Heart left ventricle (tissue), 16 donors: ENCODE measurements at regions not wholly inside any gene's neighbourhood (a gene's known extent, or its start where the extent isn't known, plus 50 kb on each side); places are given as distances from the start of the nearest gene placed in this dataset.

Experiments used
- ATAC-seq, 4 donors: fragments of 200-7000 bp; cut with Tn5 transposase; one replicate each; pipeline ENCODE4 v1.9.1; 2020 to 2022; ENCODE audit warnings: moderate library complexity in 4 of 4, mild to moderate bottlenecking in 3 of 4, moderate number of reproducible peaks in 1 of 4
- DNase-seq, 5 donors: peaks; one replicate each; pipeline ENCODE4 v3.0.0-alpha.2; 2020
- H3K27ac ChIP-seq, 12 donors: fragments of 200-600 bp; sonication (generic) in 4 of 12; one replicate each; pipeline versions ENCODE4 v1.5.0 to v1.8.0; 2016 to 2022; ENCODE audit warnings: mild to moderate bottlenecking in 2 of 12
- H3K27me3 ChIP-seq, 9 donors: fragments of 200-600 bp; sonication (generic) in 2 of 9; one replicate each; pipeline versions ENCODE4 v1.5.1 to v1.8.0; 2016 to 2022; ENCODE audit warnings: mild to moderate bottlenecking in 3 of 9
- H3K36me3 ChIP-seq, 9 donors: fragments of 200-600 bp; sonication (generic) in 2 of 9; one replicate each; pipeline versions ENCODE4 v1.5.0 to v1.8.0; 2018 to 2022; ENCODE audit warnings: mild to moderate bottlenecking in 2 of 9
- H3K4me1 ChIP-seq, 12 donors: fragments of 200-600 bp; sonication (generic) in 4 of 12; one replicate each; pipeline versions ENCODE4 v1.5.0 to v1.8.0; 2016 to 2022; ENCODE audit warnings: mild to moderate bottlenecking in 3 of 12
- H3K4me3 ChIP-seq, 12 donors: fragments of 200-600 bp; sonication (generic) in 4 of 12; one replicate each; pipeline versions ENCODE4 v1.5.0 to v1.8.0; 2017 to 2022; ENCODE audit warnings: mild to moderate bottlenecking in 9 of 12, moderate library complexity in 4 of 12
- H3K9me3 ChIP-seq, 12 donors: fragments of 200-600 bp; sonication (generic) in 4 of 12; one replicate each; pipeline versions ENCODE4 v1.5.0 to v1.8.0; 2016 to 2022; ENCODE audit warnings: mild to moderate bottlenecking in 1 of 12
- POLR2A ChIP-seq, 2 donors: fragments of 450-650 bp; IDR thresholded peaks; one replicate each; pipeline ENCODE4 v1.6.1; 2017; ENCODE audit warnings: antibody characterized with exemption in 2 of 2, mild to moderate bottlenecking in 2 of 2, moderate library complexity in 2 of 2
- WGBS, 4 donors: extraction: QIAGEN DNeasy Blood & Tissue Kit in 2 of 4; methylation state at CpG; one replicate each; pipeline versions ENCODE4 v1.1.5 to v1.1.7; 2013 to 2018; 5-methylcytosine and 5-hydroxymethylcytosine counted together
- intact Hi-C, 10 donors: fragments of 100-400 bp; cut with DNase I; formaldehyde crosslinking; loops; one replicate each; pipeline versions ENCODE4 v1.11.1 to v1.14.2; 2022
- TF ChIP-seq, protein P1 (sequence below), 12 donors: fragments of 200-600 bp; sonication (generic) in 4 of 12; IDR thresholded peaks; one replicate each; pipeline versions ENCODE4 v1.5.0 to v1.8.0; 2018 to 2022; ENCODE audit warnings: antibody characterized with exemption in 12 of 12, mild to moderate bottlenecking in 5 of 12
- donor health status: ischemic (EF 13 %, LVEDD 7.1; RV severe dilation, severe dysfunction).
- donor health status: healthy with polysubstance abuse.
- donor health status: DM: no; HTN: yes; CAD: no.
- donor health status: DM: no; HTN: no; CAD: no.
- donor health status: ischemic (EF 25% LVEDD 6.9; RV normal size, moderate dysfunction).
- donor health status: ischemic (EF 25% LVEDD 5.7; RV mildly dilated, moderate dysfunction).
- donor health status: healthy.
- donor health status: DM: yes; HTN: yes; CAD: no.
- donor health status: ischemic (EF 35%, LVEDD 5.7; RV mildly dilated, moderate dysfunction).
- donor health status: nonischemic (EF 11% LVEDD 7.7; RV severe dilation, severe dysfunction).
- donor health status: DM: yes; HTN: yes; CAD: no.
- donor health status: PGD.
- donor health status: ischemic (EF 29% LVEDD 5.4; RV normal size, mild dysfunction).
- donor health status: nonischemic (EF 23%, LVEDD 6.1; RV moderate dilation, normal function).

DNA sequence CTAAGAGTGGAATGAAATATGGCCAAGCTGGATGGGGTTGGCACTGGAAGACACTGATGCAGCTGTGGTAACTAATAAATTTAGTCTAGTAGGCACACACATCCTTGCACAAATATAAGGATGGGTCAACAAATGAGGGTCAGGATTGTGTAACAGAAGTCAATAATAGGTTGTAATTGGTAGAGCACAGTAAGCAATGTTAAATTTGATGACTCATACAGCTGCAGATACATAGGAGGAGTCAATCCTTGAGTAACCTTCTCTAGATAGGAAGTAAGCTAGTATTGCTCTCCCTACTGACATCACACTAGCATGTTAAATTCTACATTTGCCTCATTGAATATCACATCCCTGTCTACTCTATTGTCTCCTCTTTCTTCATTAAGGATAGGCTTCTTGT is 332.1 kb downstream of the PTPRC start:
- H3K4me1 ChIP-seq = no peaks in the 10 kb centered on the region
- no peak for DNase-seq
- TF ChIP-seq, protein P1, sequence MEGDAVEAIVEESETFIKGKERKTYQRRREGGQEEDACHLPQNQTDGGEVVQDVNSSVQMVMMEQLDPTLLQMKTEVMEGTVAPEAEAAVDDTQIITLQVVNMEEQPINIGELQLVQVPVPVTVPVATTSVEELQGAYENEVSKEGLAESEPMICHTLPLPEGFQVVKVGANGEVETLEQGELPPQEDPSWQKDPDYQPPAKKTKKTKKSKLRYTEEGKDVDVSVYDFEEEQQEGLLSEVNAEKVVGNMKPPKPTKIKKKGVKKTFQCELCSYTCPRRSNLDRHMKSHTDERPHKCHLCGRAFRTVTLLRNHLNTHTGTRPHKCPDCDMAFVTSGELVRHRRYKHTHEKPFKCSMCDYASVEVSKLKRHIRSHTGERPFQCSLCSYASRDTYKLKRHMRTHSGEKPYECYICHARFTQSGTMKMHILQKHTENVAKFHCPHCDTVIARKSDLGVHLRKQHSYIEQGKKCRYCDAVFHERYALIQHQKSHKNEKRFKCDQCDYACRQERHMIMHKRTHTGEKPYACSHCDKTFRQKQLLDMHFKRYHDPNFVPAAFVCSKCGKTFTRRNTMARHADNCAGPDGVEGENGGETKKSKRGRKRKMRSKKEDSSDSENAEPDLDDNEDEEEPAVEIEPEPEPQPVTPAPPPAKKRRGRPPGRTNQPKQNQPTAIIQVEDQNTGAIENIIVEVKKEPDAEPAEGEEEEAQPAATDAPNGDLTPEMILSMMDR (IDR thresholded peaks at IDR 0.05) = no peak
- no peak for TF ChIP-seq POLR2A (IDR thresholded peaks at IDR 0.05)
- no peaks in the 10 kb centered on the region for H3K27me3 ChIP-seq
- H3K36me3 ChIP-seq = no peaks in the 10 kb centered on the region
- no peaks in the 10 kb centered on the region for H3K9me3 ChIP-seq
- no peak overlapping the region for H3K27ac ChIP-seq
- intact Hi-C loops = no loop called here
- no peak for ATAC-seq
- H3K4me3 ChIP-seq = no peak overlapping the region

- intact Hi-C loops = no loop called here
- Histone ChIP-seq H3K27me3 (no peaks in the 10 kb centered on the region), H3K27ac (no peak overlapping the region), H3K4me1 (no peaks in the 10 kb centered on the region), H3K9me3 (no peaks in the 10 kb centered on the region), H3K4me3 (no peak overlapping the region), H3K36me3 (no peaks in the 10 kb centered on the region)
- DNase-seq (no peak), ATAC-seq (no peak)
- 97 to 100% (median 99%) methylated on average over 1 of the region's 1 CpG for WGBS, 4 donors
- TF ChIP-seq, protein P1 (IDR thresholded peaks at IDR 0.05) = no peak
- no peak for TF ChIP-seq POLR2A (IDR thresholded peaks at IDR 0.05)
Measured at GRCh38 chr1:198977909-198978308, 339.1 kb downstream of the PTPRC start.

- TF ChIP-seq POLR2A (IDR thresholded peaks at IDR 0.05) = no peak
- TF ChIP-seq, protein P1 (IDR thresholded peaks at IDR 0.05) = no peak
- no peak for ATAC-seq
- WGBS, 4 donors = 73 to 90% (median 77%) methylated on average over 1 of the region's 1 CpG
- no peak for DNase-seq
- H3K27ac ChIP-seq = no peak overlapping the region
- no peak overlapping the region for H3K4me3 ChIP-seq
- H3K36me3 ChIP-seq = no peaks in the 10 kb centered on the region
- intact Hi-C loops = no loop called here
- no peaks in the 10 kb centered on the region for H3K27me3 ChIP-seq
- H3K9me3 ChIP-seq = no peaks in the 10 kb centered on the region
- no peaks in the 10 kb centered on the region for H3K4me1 ChIP-seq
Measured at GRCh38 chr1:198978523-198978922, 339.7 kb downstream of the PTPRC start.

DNA sequence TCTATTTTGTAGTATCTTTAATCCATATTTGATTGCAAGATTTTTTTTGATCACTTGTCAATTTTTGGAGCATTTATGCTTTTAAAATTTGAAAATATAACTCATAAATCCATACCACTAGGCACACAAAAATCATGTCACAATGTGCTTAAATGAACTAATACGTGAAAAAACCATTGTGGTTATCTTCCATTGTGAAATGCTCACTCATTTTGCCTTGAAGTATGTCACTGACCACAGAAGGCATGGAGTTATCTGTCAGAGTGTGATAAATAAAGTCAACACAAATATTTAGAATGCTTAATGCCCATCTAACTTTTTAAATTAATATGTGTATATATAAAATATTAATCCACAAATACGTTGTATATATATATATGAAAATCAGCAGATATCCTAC is 347.2 kb downstream of the PTPRC start:
- 92 to 96% (median 94%) methylated on average over 2 of the region's 2 CpGs for WGBS, 4 donors
- no peaks in the 10 kb centered on the region for H3K27me3 ChIP-seq
- no peak for TF ChIP-seq POLR2A (IDR thresholded peaks at IDR 0.05)
- TF ChIP-seq, protein P1 (IDR thresholded peaks at IDR 0.05) = no peak
- intact Hi-C loops = no loop called here
- DNase-seq (no peak), ATAC-seq (no peak)
- H3K9me3 ChIP-seq = peaks cover 0 to 7% (median 0%) of the 10 kb centered on the region in 12 donors
- no peak overlapping the region for H3K27ac ChIP-seq
- no peaks in the 10 kb centered on the region for H3K4me1 ChIP-seq
- H3K36me3 ChIP-seq = no peaks in the 10 kb centered on the region
- H3K4me3 ChIP-seq = no peak overlapping the region
